Activated CD8-positive, alpha-beta memory T cell treated with anti-CD3 and anti-CD28 coated beads for 24 hours (primary cell): ENCODE measurements at regions not wholly inside any gene's neighbourhood (a gene's known extent, or its start where the extent isn't known, plus 50 kb on each side); places are given as distances from the start of the nearest gene placed in this dataset.

Experiments
- DNase-seq: peaks from one replicate; pipeline ENCODE4 v3.0.0-alpha.2; 2020

DNA sequence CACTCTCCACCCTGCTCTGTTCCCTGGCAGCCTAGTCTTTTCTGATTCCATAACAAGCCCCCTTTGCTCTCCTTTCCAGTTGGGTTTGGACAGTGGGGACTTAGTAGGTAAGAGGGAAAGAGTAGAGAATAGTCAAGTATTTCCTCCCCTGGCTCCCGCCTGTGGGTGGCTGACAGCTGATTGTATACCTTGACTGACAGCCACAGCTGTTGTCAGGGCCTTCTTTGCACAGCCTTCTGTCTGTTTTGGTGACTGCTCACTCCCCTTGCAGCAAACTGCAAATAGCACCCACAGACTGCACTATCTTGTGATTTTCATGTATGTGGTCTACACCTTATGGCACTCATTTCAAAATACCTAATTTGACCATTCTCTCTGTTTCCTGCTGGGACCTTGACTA, 486.3 kb downstream of the ACTR3B start:
- DNase-seq: no peak

DNA sequence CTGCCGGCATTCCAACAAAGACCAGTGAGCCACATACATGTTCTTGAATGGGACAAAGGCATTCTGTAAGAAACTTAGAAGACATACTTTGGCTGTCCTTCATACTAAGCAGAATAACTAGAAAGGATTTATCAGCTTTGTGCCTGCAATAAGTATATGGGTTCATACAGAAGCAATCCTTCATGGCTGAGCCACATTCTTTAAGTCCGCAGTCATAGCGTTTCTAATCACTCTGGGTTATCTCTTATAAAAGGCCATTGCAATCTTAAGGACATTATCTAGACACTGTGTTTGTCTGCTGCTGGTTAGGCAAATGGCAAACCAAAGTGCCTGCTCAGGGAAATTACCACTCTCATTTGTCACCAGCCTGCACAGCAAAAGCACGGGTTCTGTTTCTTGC, 488.4 kb downstream of the ACTR3B start:
- no peak for DNase-seq

DNA sequence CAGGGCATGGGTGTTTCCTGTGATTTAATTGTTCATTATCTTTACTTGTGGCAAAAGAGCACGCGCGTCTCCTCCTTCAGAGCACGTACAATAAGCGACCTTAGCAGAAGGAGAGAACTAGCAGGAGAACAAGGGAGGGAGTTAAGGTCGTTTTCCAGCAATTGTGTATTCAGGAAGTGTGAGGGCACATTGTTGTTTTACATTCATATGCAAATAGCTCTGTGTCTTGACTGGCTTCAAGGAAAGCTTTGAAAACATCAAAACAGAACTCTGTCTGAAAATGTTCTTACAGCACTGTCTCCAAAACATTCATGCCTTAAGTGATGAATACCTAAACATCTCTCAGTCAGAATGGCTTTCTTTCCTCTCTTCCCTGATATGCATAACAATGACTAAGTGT, 499.1 kb downstream of the ACTR3B start:
- DNase-seq: no peak

DNA sequence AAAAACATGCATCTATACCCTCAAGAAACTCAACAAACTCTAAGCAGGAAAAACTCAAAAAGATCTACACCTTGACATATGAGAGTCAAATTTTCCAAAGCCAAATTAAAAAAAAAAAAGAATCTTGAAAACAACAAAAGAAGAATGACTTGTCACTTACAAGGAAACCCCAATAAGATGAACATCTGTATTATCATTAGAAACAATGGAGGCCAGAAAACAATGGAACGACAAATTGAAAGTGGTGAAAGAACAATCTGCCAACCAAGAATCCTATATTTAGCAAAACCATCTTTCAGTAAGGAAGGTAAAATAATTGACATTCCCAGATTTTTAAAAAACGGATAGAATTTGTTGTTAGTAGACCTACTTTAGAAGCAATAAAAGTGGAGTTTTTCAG, 516.8 kb downstream of the ACTR3B start:
- no peak for DNase-seq

DNA sequence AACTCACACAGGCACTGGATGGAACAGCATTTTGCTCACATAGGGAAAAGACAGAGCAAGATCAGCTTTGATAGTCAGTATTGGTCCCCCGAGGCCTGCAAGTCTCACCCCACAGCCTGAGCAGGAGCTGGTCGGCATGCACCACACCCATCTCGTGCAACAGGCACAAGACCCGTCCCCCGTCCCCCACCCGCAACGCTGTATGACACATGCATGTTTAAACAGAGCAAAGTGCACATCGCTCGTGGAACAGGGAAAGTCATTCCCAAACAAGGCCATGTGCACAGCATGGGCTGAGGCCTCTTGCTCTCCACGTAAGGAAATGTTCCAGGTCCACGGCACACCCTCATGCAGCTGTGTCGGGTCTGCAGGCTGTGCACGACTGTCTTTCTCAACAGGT, 527.2 kb downstream of the ACTR3B start:
- no peak for DNase-seq

DNA sequence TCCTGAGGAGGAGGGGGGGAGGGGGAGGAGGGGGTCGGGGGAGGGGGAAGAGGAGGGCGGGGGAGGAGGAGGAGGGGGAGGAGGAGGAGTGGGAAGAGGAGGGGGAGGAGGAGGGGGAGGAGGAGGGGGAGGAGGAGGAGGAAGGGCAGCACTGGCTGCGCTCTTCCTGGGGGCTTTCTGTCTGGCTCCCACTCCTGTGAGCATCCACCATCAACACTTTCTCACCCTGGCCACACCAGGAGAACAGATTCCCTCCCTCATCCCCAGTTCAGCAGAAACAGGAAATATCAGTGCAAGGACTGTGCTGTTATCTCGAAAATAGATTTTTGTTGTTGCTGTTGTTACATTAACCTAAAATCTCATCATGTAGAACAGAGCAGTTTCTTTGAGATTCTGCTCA, 530.5 kb downstream of the ACTR3B start:
- DNase-seq: no peak

DNA sequence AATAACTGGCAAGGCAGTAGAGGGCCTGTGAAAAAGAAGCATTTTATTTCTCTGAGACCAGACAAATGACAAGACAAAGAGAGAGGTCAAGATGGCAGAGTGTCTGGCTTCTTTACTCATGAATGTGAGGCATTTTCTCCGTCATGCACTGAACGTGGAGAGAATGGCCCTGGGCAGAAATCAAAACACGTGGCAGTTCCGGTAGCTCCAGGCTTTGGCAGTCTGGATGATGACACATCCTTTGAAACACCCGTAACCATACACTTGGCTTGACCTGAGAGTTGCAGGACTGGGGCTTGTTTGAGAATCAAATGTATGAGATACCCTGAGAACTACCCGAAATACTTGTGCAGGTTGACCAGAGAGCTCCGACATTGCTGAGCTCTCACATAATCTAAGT, 537.6 kb downstream of the ACTR3B start:
- no peak for DNase-seq

DNA sequence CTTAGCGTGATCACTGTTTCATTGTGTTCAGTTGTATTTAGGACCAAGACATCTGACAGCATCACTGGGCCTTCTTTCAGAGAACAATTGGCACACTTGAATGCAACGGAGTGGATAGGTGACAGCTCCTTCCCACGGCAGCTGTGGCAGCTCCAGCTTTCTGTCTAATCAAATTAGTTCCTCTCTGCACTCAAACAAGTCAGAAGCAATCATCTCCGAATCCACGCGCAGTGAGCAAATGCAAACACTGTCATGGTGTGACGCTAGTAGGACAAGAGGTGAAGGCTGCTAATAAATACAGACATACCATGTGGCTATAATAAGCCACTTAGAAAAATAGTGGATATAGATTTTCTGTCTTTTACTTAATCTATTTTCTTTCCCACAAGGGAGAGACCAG, 542.4 kb downstream of the ACTR3B start:
- no peak for DNase-seq

DNA sequence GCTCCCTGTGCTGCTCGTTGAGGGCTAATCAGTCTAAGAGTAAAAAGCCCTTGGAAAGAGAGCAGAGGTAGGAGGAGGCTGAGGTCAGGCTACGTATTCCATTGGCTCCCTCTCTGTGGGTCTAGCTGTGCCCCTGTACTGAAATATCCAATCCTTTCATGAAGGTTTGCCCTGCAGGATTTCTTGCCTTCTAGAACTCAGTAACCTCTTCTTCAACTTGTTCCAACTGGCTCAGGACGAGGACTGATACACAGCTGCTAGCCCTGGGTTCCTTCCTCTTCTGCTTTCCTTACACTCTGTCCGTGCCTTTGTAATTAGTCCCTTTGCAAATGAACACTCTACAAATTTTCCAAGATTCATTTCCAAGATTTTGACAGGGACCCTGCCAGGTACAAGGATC, 560.5 kb downstream of the ACTR3B start:
- no peak for DNase-seq

DNA sequence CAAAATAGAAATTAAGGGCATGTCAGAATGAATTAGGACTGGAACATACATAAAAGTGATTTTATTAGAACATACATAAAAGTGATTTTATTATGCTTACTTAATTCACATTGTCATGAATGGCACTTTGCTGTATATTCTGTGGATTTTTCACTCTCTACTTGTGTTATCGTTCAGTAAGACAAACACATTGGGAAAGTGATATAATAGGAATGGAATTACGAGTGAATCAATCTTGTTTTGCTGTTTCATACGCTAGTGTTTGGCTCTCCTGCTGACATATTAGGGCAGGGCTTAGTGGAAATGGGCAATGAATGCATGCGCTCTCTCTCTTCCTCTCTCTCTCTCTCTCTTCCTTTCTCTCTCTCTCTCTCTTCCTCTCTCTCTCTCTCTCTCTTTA, 561.1 kb downstream of the ACTR3B start:
- DNase-seq: no peak

DNA sequence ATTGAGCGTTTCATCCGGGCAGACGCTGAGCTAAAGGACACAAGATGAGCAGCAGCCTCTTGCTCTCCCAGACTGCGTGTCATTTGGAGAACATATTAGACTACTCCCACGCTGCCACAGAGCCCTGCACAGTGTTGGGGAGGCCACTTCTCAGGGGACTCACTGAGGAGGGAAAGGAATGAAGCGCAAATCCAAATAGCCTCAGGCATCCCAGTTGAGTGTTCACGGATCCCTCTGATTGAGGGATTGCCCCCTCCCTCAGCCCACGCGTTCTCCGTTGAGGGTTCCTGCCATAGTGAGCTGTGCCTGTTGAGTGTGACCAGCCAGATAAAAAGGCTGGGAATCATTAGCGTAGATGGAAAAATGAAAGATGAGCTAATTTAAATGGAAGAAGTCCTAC, 563.4 kb downstream of the ACTR3B start:
- no peak for DNase-seq

DNA sequence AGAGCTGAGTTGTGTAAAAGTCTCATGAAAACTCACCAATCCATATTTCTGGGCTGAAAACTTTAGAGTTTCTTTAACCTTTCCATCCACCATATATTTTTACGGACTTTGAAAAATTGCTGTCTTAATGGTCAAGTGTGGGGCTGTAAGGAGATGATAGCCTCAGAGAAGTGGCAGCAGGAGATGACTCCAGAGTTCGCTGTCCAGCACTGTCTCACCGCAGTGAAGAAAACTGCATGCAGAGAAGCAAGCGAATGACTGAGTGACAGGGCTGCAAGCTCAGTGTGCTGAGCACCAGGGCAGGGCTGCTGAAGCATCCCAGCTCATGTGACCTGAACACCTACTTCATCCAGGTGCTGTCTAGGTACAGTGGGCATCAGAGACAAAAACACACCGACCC, 564.5 kb downstream of the ACTR3B start:
- no peak for DNase-seq

DNA sequence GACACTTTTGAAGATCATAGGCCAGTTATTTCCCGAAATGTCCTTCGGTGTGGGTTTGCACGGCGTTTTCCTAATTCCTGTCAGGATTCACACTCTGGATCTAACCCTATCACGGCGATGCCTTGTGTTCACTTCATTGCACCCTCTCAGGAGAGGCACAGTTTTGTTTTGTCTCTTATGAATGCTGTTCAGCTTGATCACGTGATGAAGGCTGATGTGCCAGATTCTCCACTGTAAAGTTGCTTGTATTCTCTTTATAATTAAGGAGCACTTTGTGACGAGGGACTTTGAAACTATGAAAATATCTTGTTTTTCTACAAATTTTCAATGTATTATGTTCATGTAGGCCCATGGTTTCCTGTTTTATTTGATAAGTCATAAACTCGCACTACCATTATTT, 568.1 kb downstream of the ACTR3B start:
- no peak for DNase-seq

DNA sequence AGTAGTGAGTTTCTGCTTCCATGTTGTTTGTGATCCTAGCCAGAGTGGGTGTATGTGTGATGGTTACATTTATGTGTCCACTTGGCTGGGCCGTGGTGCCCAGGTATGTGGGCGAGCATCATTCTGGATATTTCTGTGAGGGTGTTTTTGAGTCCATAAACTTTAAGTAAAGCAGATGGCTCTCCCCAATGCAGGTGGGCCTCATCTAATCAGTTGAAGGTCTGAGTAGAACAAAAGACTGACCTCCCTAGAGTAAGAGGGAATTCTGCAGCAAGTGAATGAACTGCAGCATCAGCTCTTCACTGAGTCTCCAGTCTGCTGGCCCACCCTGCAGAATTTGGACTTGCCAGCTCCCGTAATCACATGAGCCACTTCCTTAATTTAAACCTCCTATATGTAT, 571.9 kb downstream of the ACTR3B start:
- DNase-seq: no peak

DNA sequence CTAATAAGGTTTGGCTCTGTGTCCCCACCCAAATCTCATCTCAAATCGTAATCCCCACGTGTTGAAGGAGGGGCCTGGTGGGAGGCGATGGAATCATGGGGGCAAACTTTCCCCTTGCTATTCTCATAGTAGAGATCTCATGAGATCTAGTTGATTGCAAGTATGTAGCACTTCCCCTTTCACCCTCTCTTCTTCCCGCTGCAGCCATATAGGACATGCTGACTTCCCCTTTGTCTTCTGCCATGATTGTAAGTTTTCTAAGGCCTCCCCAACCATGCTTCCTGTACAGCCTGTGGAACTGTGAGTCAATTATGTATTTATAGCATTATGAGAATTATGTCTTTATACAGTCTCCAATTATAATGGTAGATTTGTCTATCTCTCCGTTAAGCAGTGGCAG, 594.5 kb downstream of the ACTR3B start:
- no peak for DNase-seq

DNA sequence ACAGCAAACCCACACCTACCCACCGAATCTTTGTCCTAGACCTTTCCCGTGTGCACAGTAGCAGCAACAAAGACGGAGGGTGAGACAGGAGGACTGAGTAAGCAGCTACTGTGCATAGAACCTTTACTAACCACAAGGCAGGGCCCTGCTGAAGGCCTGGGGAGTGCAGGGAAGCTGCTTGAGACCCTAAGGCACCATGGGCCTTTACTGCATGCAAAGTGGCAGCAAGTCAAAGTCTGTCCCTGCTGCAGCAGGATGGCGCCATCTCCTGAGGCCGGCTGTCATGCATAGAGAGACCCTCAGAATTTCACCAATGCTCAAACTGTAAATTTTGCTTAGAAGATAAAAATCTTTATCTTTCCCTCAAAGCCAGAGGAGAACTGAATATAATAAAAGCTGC, 610.5 kb downstream of the ACTR3B start:
- no peak for DNase-seq

DNA sequence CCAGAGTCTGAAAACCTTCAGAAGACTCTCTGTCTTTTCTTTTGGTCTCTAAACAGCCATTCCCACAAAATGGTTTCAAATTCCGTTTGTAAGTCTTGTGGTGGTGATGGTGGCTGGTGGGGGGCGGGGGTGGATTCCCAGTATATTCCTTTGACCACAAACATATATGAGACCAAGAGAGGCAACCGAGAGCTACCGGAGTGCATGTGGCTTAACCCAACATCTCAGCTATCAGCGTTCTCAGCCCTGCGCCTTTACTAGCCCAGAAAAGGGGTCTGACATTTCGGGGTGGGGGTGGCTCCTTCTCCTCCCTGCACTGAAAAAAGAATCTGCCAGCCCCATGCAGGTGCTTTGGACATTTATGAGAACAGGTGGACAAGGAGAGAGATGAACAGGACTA, 621.1 kb downstream of the ACTR3B start:
- no peak for DNase-seq

DNA sequence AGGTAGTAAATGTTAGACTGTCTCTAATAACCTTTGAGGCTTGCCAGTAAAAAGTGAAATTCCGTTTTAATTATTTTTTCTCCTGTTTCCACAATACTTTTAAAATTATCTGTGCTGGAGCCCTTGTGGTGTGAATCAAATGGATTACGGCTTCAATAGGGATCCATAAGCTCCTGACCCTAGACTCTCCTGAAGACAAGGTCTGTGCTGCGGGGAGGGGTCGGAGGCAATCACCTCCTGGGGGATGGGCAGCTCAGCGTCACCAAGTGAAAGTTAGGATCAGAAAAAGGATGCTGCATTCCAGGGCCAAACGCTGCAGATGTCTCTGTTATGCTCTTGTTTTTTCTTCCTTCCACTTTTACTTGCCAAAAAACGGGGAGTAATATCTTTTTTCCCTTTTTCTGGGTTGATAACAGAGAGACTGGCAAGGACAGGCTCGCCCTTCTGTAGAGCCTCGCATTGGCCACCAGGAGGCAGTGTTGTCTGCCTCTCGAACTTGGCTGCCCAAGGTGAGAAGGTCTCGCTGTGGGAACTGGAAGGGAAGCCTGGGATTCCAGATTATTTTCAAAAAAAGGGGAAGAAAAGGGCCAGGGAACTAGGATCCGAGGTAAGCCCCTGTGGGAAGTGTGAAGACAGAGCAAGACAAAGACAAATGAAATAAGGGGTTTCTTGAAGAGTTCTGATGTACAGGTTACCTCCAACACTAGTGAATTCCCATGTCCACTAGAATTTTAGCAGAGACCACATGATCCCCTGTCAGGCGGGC, 621.9 kb downstream of the ACTR3B start:
- no peak for DNase-seq

DNA sequence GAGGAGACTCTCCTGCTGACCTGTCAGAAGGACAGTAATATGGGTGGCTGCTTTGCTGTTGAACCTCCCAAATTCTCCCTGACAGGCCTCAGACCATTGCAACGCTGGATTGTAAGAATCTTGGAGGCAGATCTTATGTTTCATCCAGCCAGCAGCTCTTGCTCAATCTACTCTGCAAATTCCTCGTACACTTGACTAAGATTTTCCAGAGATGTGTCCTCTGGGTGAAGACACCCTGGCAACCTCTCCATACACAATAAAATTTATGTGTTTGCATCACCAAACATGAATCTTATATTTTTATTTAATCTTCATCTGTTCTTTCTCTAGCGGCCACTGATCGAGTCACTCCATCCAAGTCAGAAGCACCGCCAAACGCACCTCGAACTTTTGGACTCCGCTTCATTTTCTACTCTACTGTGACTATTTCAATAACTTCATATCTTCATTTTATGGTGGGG, 623.1 kb downstream of the ACTR3B start:
- no peak for DNase-seq

DNA sequence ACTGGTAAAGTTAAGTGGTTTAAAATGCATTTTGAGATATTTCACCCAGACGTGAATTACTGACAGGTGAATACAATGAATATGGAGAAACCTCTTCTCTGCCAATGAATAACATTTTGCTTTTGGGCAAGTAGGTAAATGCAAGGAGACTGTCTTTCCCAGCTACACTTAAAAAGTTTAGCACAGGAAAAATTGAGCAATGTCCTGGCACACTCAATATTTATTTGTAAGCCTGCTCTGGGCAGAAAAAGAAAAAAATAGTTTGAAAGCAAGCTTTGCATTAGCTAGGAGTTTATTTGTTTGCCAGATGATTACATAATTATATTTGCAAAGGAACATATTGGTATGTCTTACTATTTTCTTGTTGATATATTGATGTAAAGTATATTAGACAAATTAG, 624.2 kb downstream of the ACTR3B start:
- no peak for DNase-seq

DNA sequence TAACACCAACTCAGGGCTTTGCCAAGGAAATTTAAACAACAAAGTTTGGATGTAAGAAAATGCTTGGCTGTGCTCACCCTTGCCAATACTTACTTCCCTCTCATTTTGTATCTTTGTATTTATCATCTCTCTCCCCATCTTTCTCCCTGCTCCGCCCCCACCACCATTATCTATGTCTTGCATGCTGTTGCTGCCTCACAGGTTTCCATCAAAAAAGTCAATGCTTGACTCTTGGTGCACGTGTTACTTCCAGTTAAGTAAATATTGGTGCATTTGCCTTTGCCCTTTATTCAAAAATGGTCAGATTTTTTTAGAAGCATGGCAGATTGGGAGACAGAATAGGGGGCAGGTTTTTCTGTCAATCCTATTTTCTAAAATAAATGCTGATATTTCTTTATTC, 626.0 kb downstream of the ACTR3B start:
- no peak for DNase-seq

DNA sequence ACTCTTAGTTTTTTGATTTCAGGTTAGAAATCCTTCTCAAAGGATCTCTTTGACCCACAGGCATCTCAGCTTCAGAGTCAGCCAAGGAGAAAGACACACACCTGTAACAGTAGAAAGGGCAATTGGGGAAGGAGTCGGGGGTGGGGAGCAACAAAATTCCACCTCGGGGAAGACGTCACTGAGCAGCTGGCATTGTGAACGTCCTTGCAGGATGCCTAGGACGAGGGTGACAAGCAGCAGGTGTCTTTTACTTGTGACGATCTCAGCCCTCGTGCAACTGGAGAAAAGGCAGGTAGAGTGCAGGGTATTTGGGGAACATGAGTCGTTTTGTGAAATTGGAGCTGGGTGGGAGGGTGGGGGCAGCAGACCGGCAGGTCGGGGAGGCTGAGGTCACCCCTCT, 627.0 kb downstream of the ACTR3B start:
- DNase-seq: no peak

DNA sequence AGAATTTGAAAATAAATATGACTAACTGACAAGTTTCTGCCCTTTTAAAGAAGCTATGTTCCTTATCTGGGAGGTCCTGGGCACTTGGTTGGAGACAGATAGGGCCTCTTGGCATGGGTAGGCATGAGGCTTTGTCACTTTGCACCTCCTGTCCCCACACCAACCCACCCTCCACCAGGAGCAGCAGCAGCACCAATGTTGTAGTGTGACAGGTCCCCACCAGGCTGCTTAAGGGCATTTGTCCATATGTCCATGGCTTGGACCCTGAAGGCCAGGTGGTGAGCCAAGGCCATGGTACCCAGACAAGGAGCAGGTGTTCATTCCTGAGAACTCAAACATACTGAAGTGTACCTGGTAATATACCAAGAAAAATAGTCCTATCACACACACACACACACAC, 629.1 kb downstream of the ACTR3B start:
- DNase-seq: no peak

DNA sequence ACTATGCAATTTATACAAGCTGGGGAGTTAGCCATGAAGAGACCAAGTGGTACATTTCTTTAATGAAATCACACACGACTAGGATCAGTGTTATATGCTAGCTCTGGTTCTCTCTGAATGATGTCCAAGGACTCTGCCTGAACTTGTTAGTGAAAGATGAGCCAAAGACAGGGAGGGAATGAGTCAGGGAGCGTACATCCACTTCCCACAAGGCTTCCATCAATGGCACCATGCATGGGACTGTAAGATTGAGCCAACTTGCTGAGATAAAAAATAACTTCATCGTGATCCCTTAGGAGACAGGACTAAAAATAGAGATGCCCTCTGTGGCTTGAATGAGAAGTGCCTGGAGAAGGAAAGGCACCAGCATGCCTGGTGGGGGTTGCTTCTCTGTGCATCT, 629.7 kb downstream of the ACTR3B start:
- no peak for DNase-seq

DNA sequence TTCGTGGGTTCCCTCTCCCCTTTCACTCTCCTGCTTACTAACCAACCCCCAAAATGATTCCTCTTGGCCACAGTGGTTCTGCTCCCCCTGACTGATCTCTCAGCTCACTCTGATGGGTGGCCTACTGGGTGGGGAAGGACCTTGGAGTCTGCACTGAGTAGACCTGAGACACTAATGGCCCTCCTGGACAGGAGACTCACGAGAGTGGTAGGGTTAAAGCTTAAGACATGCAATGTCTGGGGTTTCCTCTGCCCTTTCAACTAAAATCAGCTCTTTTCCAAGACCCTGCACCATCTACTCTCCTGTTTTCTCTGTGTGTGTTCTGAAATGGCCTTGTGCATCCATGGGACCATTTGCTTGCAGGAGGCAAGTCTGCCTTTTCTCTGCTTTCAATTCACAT, 631.4 kb downstream of the ACTR3B start:
- DNase-seq: no peak

DNA sequence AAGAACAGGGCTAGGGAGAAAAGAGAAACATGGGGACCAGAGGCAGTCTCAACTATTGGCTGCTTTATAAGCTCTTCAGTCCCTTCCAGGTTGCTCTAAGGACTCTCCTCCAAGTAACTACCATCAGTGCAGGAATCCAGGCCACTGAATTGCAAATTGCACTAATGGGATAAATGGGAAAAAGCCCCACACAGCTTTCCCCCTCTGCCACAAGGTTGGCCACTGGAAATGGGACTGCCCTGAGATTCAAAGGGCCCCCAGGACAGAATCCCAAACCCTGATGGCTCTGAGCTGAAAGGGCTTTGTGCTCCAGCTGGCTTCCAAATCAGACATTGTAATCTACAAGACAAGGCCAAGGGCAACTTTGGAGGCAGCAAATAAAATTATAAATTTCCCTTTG, 633.2 kb downstream of the ACTR3B start:
- DNase-seq: no peak
